HL-60 (cell line): ENCODE measurements at regions not wholly inside any gene's neighbourhood (a gene's known extent, or its start where the extent isn't known, plus 50 kb on each side); places are given as distances from the start of the nearest gene placed in this dataset.

Experiments
- DNase-seq, 2 experiments: peaks; one replicate each; pipeline ENCODE4 v3.0.0-alpha.2; 2010 to 2020; ENCODE audit warnings: low read depth in 1 of 2, low spot score in 1 of 2
- H3K27ac ChIP-seq: fragments of 250-450 bp; sonication (Bioruptor Pico); replicated peaks from 2 replicates; pipeline ENCODE4 v1.5.1; 2020; ENCODE audit warnings: mild to moderate bottlenecking, moderate library complexity
- H3K27me3 ChIP-seq: fragments of 250-450 bp; sonication (Bioruptor Pico); 2 replicates; pipeline ENCODE4 v1.5.1; 2021; ENCODE audit warnings: mild to moderate bottlenecking, moderate library complexity; ENCODE audit not compliant: insufficient read depth, poor library complexity, severe bottlenecking
- H3K4me3 ChIP-seq: replicated peaks from 2 replicates; pipeline ENCODE4 v1.5.1; 2011; ENCODE audit warnings: mild to moderate bottlenecking, control low read depth, low read length; ENCODE audit not compliant: insufficient read depth
- CTCF ChIP-seq: IDR thresholded peaks from one replicate; pipeline ENCODE4 v1.5.1; 2011; ENCODE audit warnings: low read length, control low read depth, inconsistent platforms; ENCODE audit not compliant: insufficient read depth
- GABPA ChIP-seq: IDR thresholded peaks from 2 replicates; pipeline ENCODE4 v1.6.1; 2012; ENCODE audit warnings: low read depth
- POLR2AphosphoS5 ChIP-seq: IDR thresholded peaks from 2 replicates; pipeline ENCODE4 v1.6.1; 2012; ENCODE audit warnings: low read depth
- REST ChIP-seq: IDR thresholded peaks from 2 replicates; pipeline ENCODE4 v1.6.1; 2012; ENCODE audit warnings: low read depth; ENCODE audit not compliant: insufficient replicate concordance
- SPI1 ChIP-seq: IDR thresholded peaks from 2 replicates; pipeline ENCODE4 v1.6.1; 2012; ENCODE audit warnings: low read depth, mild to moderate bottlenecking, borderline replicate concordance

GRCh38 chr7:91462316-91462715, 198.1 kb downstream of the FZD1 start:
- TF ChIP-seq GABPA (no peak), POLR2AphosphoS5 (no peak), REST (no peak), SPI1 (no peak), CTCF (no peak)
- DNase-seq: no peak
- Histone ChIP-seq H3K27me3 (no peaks in the 10 kb centered on the region), H3K4me3 (no peak overlapping the region), H3K27ac (no peak overlapping the region)

- no peak for DNase-seq
- TF ChIP-seq GABPA: no peak
- no peak for TF ChIP-seq SPI1
- no peak for TF ChIP-seq CTCF
- TF ChIP-seq REST: no peak
- no peak for TF ChIP-seq POLR2AphosphoS5
- H3K27me3 ChIP-seq: no peaks in the 10 kb centered on the region
- no peak overlapping the region for H3K27ac ChIP-seq
- H3K4me3 ChIP-seq: no peak overlapping the region
Measured at GRCh38 chr7:91463330-91463729, 199.1 kb downstream of the FZD1 start.

GRCh38 chr7:91465595-91466061, 201.4 kb downstream of the FZD1 start:
- no peak overlapping the region for H3K27ac ChIP-seq
- no peak for DNase-seq
- TF ChIP-seq GABPA (no peak), POLR2AphosphoS5 (no peak), CTCF (no peak), REST (no peak), SPI1 (no peak)

More at GRCh38 chr7:91465595-91466061, 201.4 kb downstream of the FZD1 start:
- Histone ChIP-seq H3K27me3 (no peaks in the 10 kb centered on the region), H3K4me3 (no peak overlapping the region)
